Neural cell (in vitro differentiated cells): ENCODE measurements at regions not wholly inside any gene's neighbourhood (a gene's known extent, or its start where the extent isn't known, plus 50 kb on each side); places are given as distances from the start of the nearest gene placed in this dataset.

ENCODE experiments used
- RAD21 ChIP-seq: fragments of 450-650 bp; conservative IDR thresholded peaks from 2 replicates; pipeline ENCODE4 v1.6.1; 2014; ENCODE audit warnings: antibody characterized with exemption, mild to moderate bottlenecking, moderate library complexity
- TF ChIP-seq, protein P1 (sequence below): fragments of 450-650 bp; IDR thresholded peaks from 2 replicates; pipeline ENCODE4 v1.5.1; 2014; ENCODE audit warnings: antibody characterized with exemption, mild to moderate bottlenecking, moderate library complexity; ENCODE audit not compliant: poor library complexity, severe bottlenecking

DNA sequence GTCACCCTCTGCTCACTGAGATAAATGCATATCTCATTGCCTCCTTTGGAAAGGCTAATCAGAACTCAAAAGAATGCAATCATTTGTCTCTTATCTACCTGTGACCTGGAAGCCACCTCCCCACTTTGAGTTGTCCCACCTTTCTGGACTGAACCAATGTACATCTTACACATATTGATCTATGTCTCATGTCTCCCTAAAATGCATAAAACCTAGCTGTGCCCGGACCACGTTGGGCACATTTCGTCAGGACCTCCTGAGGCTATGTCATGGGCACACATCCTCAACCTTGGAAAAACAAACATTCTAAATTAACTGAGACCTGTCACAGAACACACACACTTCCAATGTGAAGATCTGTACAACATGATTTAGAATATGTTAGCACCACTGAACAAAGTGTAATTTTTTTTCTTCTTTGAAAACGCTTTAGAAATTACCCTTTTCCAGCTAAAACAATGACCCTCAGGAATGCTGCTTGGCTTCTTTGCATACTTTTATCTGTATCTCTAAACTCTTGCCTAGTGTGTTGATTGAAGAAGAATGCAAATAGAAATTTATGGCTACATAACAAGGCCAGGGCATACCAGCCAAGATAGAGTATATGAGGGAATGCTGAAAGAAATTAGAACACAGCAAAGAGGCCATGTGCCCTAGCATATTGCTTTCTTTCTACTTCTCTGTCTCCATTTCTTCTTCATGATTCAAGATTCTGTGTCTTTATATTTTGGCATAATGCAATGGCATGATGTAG is 84.6 kb upstream of the DST start:
- TF ChIP-seq, protein P1, sequence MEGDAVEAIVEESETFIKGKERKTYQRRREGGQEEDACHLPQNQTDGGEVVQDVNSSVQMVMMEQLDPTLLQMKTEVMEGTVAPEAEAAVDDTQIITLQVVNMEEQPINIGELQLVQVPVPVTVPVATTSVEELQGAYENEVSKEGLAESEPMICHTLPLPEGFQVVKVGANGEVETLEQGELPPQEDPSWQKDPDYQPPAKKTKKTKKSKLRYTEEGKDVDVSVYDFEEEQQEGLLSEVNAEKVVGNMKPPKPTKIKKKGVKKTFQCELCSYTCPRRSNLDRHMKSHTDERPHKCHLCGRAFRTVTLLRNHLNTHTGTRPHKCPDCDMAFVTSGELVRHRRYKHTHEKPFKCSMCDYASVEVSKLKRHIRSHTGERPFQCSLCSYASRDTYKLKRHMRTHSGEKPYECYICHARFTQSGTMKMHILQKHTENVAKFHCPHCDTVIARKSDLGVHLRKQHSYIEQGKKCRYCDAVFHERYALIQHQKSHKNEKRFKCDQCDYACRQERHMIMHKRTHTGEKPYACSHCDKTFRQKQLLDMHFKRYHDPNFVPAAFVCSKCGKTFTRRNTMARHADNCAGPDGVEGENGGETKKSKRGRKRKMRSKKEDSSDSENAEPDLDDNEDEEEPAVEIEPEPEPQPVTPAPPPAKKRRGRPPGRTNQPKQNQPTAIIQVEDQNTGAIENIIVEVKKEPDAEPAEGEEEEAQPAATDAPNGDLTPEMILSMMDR: no peak
- TF ChIP-seq RAD21: no peak
